Endometrium (tissue), 2 donors: ENCODE measurements at regions not wholly inside any gene's neighbourhood (a gene's known extent, or its start where the extent isn't known, plus 50 kb on each side); places are given as distances from the start of the nearest gene placed in this dataset.
"Not testable (repeated sequence)": the region's sequence is repeated elsewhere in the genome, so short reads cannot be mapped to it uniquely, and the experiment has no call there.

Experiments used
- FAIRE-seq: peaks from 2 replicates; lab custom pipeline; 2012; peaks lifted over from hg19 to GRCh38; lab: Jason Lieb, UNC
- donor health status: control.
- donor health status: control.

DNA sequence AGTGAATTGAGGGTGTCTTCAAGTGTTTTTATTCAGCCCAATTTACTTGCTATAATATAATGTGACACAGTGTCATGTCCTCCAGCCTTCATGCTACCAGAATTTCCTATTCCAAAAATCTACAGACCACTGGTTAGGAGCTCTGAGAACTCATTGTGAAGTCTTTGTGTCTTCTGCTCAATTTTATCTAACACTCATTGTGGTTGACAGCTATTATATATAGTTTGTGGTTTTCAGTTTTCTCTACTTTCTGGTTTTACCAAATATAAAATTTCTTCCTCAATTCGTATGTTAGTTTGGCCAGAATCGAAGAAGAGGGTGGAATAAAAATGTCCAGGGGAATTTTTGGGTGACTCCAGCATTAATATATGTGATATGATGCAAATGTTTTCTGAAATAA is 509.3 kb upstream of the NUDT12 start:
- FAIRE-seq, result no peak

DNA sequence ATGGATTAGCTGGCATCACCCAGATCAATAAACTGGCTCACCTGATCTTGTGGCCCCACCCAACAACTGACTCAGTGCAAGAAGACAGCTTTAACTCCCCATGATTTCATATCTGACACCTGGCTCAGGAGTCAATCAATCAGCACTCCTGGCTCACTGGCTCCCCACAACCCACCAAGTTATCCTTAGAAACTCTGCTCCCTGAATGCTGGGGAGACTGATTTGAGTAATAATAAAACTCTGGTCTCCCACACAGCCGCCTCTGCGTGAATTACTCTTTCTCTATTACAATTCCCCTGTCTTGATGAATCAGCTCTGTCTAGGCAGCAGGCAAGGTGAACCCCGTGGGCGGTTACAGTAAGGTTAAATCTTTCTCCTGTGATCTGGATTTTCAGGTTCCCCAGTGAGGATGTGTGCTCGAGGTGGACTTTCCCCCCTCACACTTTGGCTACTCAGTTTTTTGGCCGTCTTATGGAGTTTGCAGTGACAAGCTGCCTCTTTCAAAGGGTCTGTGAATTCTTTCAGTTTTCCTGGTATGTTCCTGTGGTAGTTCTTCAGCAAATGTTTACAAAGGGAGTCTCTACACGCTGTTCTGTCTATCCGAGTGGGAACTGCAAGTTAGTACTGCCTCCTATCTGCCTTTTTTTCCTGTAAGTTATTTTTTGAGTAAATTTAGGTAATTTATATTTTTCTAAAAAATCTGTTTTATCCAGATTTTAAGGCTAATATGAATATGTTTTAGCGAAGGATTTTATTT is 500.2 kb upstream of the NUDT12 start:
- FAIRE-seq, result no peak

DNA sequence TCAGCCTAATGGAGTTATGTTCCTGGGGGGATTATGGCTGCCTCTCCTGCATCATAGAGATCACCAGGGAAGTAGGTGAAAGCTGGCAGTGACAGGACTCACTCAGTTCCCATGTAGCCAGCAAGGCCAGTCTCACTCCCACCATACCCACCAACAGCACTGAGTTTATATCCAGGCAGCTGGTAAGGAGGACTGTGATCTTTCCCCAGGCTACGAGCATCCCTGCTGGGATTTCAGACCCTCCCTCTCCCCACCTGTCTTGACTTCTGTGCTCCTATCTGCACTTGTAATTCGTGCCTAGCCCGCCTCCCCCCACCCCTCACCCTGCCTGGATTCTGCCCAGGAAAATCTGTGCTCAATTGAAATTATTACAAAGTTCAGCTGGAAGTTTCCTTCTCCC is 499.1 kb upstream of the NUDT12 start:
- no peak for FAIRE-seq

DNA sequence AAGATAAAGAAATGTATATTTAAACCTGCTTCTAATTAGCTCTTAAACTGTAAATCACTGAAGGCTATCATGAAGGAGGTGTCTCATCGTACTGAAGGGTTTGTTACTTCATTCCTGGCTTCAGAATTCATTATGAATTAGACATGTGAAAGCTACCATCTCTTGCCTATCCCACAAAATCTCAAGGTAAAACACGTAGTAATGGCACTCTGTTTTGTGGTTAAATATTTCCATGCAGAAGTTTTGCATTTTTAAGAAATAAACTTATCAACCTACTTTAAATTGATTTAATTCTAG is 490.7 kb upstream of the NUDT12 start:
- FAIRE-seq, result no peak

DNA sequence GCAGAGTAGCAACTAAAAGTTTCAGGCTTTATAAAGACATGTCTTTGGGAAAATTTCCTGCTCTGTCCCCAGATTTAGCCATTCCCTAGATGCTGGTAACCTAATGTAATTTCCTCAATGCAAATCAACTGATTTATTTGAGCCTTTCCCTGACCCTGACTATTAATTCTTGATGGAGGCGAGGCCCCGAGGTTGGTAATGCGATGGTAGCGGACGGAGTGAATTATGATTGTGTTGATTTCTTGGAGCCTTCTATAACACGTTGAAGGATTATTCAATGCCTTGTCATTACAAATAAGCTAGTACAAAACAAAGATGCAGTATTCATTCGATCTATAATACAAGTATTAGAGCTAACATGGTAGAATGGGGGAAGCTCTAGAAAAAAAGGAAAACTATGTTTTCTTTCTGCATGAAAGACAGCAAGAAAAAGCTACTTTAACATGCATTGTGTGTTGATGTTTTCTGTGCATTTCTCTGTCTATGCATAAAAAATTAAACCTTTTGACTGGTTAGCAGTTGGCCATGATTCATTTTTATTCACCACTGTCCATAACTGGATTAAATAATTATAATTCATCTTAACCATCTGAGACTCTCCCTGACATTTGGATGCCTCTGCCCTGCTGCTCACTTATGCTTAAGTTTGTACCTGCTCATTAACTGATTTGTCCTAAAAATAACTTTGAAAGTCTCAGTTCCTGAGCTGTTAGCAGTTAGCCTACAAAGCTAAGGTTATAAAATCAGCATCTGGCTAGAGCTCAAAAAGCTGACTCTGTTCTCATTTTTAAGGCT is 490.2 kb upstream of the NUDT12 start:
- FAIRE-seq, result no peak

DNA sequence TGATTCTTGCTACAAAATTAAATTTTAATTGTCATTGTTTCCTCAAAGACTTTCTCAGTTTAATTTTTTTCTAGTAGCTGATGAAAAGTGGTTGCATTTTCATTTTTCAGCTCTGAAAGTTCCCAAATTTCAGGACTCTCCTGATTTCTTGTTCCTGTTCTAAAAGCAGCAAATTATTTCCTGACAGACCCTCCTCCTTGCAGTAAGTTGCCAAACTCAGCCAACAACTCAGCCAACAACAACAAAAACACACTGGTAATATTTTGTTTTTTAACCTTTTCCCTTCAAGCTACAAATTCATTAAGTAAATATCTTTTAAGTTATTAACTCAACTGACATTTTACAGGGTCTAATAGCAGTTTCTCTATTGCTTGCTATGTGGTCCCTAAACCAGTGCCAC is 487.8 kb upstream of the NUDT12 start:
- FAIRE-seq, result no peak

DNA sequence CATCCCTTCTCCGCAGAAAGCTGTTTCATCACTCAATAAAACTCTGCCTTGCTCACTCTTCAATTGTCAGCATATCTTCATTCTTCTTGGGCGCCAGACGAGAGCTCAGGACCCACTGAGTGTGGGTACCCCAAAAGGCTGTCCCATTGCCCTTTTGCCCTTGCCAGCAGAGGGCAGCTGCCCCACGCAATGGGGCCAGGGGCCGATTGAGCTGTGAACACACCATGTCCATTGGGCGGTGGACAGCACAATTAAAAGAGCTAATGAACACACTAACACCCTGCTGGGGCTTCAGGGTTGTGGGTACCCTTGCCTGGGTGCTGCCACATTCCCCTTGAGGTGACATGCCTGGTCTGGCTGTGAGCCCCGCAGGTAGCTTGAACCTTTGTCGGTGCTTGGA is 487.2 kb upstream of the NUDT12 start:
- no peak for FAIRE-seq

DNA sequence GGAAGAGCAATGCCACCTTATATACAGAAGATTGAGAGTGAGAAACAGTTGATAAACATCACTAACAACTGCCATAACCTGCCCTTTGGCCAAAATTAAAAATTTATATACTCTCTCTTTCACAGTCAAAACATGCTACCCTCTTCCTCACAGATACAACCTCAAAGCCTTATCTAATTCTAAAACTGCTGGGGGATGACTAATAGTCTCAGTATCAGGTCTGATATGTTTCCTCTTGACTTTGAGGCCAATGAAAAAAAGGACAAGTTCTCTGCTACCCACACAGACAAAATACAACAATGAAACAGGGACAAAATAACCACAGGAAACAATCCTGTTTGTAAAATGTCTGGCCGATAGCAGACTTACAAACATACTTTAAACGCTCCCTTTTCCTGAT is 485.6 kb upstream of the NUDT12 start:
- no peak for FAIRE-seq

DNA sequence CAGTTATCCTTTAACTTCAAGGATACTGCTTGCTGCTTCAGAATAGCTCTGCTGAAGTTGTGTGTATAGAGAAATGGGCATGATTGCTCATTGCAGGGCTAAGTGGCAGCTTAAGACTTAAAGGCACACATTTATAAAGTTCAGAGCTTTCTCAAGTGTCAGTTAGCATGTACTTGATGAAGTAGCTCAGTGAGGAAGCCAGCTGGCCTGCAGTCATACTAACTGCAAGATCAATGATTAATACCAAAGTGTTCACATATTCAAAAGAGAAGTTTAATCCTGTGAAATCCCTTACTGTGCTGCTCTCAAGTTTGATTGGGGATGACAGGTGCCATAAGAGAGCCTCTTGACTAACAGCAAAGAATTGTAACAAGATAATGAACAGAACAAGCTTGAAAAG is 483.4 kb upstream of the NUDT12 start:
- FAIRE-seq, result no peak

DNA sequence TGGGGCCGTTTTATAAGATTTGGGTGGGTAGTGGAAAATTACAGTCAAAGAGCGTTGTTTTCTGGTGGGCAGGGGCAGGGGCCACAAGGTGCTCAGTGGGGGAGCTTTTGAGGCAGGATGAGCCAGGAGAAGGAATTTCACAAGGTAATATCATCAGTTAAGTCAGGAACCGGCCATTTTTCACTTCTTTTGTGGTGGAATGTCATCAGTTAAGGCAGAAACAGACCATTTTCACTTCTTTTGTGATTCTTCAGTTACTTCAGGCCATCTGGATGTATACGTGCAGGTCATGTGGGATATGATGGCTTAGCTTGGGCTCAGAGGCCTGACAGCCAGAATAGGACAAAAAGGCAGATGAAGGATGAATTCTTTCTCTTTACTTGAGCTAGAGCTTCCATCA is 477.3 kb upstream of the NUDT12 start:
- not testable (repeated sequence) for FAIRE-seq

DNA sequence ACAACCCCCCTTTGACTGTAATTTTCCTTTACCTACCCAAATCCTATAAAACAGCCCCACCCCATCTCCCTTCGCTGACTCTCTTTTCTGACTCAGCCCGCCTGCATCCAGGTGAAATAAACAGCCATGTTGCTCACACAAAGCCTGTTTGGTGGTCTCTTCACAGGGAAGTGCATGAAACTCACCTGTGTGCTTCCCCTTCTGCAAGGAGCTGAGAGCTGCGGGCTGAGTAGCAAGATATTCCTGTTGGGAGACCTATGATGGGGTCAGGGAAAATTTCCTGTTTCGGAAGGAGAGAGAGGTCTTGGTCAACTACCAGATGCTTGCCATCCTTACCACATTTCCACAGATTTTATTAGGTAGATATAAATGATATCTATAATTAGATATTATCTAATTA is 474.5 kb upstream of the NUDT12 start:
- not testable (repeated sequence) for FAIRE-seq

DNA sequence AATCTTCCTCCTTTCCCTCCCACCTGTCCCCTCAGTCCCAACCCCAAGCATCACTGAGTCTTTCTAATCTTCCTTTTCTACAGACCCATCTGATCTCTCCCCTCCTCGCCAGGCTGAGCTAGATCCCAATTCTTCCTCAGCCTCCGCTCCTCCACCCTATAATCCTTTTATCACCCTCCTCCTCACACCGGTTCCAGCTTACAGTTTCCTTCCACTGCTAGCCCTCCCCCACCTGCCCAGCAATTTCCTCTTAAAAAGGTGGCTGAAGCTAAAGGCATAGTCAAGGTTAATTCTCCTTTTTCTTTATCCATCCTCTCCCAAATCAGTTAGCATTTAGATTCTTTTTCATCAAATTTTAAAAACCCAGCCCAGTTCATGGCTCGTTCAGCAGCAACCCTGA is 470.6 kb upstream of the NUDT12 start:
- FAIRE-seq, result not testable (repeated sequence)

DNA sequence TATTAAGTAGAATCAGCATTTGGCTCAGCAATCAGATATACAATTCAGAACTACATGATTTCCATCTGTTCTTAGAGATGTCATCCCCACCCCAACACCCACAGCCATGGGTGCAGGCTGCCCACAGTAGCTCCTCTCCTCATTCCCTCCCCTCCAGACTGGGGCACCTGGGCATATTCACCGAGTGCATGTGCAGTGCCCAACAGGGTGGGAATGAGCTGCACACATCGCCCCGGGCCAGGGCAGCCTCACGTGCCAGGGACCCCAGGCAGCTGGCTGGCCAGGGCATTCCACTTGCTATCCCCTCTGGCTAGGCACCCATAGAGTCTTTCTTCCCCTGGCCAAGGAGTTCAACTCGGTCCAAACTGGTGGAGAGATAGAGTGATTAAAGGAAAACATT is 461.9 kb upstream of the NUDT12 start:
- no peak for FAIRE-seq

DNA sequence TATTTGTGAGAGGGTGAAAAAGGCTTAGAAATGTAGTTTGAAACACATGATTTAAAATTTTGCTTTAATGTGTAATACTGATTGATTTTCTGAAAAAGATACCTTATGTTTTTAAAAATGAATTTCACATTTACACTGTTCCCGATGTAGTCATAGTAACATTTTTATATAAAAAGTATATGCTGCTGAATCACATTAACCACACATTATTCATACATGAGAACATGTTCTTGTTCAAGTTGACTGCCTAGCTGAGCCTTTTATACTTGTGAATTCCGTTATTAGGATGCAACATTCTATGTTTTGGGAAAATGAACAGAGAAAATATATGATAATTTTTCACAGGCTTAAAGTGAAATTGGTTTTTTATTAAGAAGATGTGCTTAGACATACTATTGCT is 461.1 kb upstream of the NUDT12 start:
- no peak for FAIRE-seq

DNA sequence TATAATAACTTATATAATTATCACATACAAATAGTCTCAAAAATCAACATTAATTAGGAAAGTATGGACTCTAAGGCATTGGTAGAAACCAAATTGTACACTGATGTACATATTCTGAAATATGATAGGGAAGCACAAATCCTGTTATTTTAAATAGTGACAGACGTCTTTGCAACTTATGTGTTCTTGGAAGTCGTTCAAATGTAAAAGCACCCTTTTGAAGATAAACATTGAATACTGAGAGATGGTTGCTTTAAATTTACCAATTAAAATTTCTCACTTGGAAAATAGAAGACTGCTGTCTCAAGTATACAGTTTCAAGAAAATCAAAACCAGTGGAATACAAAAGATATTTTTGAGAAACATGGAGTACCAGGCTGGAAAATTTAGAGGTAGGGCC is 457.4 kb upstream of the NUDT12 start:
- no peak for FAIRE-seq

DNA sequence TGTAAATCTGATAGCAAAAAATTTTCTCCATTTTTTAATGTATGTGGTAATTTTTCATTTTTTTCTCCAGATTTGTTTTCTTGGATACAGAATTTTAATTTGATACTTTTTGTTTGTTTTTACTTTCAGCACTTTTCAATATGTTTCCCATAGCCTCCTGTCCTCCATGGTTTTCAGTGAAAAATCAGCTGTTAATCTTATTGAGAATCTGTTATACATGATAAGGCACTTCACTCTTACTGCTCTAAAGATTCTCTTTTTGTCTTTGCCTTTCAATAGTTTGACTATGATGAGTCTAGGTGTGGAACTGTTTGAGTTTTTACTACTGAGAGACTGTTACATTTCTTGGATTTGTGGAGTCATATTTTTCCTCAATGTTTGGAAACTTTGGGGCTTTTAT is 455.7 kb upstream of the NUDT12 start:
- no peak for FAIRE-seq

DNA sequence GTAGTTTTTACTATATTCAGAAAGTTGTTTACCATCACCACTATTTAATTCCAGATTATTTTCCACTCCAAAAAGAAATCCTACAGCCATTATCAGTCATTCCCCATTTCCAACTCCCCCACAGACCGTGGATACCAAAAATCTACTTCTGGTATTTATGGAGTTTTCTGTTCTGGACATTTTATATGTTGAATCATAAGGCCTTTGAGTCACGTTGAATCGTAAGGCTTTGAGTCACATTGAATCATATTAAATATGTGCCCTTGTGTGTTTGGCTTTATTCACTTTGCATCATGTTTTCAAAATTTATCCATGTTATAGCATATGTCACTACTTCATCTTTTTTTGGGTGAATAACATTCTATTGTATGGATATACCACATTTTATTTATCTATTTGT is 454.1 kb upstream of the NUDT12 start:
- FAIRE-seq, result no peak

DNA sequence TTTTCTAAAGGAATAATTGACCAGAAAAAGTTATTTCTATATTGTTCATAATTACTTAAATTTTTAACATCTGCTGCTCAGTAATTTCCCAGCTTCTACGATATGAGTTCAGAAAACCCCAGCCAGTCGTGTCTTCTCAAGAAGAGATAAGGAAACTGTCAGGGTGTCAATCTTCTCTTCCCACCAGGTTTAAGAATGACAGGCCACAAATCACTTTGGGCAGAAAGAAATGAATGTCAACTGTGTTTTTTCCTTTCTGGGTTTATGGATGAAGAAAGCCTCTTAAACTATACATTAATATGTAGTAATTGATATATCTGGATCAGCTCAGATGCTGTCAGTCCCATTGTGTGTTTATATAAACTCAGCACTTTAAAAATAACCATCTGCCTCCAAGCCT is 453.2 kb upstream of the NUDT12 start:
- no peak for FAIRE-seq

DNA sequence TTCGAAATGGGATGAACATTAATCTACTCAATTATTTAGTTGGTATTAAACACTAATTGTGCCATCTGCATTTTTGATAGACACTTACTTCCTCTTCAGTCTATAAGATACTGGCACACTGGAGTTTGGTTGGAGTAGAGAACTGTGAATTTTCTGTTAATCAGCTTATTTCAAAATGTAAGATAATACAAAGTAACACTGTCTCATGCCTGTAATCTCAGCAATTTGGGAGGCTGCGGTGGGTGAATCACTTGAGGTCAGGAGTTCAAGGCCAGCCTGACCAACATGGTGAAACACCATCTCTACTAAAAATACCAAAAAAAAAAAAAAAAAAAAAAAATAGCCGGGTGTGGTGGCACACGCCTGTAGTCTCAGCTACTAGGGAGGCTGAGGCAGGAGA is 440.2 kb upstream of the NUDT12 start:
- not testable (repeated sequence) for FAIRE-seq

DNA sequence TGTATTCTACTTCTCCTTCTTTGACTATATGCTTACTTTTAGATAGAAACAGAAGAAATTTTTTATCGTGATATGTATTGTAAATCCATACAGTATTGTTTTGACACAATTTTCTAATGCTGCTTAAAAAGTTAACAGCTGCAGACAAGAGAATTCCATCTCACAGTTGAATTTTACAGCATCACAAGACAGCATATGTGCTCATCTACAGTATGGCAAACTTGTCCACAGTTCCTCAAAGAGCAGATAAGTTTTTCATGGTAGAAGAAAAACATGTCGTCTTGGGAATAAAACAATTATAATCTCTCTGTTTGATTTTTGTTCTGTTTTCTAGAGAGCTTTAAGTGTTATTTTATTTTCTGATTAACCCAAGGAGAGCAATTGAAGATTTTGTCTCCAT is 438.5 kb upstream of the NUDT12 start:
- FAIRE-seq, result no peak

DNA sequence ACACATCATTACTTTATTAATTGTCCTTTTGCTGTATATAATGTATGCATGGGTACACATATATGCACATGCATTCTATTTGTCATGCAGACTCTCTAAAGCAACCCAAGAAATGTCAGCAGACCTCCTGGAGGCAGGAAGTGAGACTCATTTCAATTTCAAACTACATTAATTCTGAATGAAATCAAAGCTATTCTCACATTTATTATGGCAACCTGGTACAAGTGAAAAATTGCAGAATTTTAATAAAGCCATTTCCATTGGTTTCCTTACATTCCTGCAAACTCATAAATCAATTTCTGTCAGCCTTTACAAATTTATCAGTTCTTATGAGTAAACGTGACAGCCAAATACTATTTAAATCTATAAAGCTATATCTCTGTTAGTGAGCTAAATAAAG is 430.4 kb upstream of the NUDT12 start:
- FAIRE-seq, result no peak

DNA sequence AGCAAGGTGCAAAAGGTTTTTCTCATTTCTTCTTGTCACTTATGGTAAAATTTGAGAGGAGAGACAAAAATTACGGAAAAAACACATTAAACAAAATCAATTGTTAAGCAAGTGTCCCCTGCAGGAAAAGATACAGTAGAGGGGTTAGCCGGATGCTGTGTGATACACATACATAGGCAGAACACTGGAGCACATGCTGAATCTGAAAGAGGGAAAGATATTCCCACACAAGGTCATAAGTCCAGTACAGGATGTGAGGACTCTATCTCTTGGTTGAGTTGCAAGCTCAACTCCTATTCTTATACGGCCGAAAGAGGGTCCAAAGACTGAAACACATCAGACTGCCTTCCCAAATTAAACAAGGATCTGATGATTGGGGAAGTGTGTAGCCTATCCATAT is 427.5 kb upstream of the NUDT12 start:
- no peak for FAIRE-seq

DNA sequence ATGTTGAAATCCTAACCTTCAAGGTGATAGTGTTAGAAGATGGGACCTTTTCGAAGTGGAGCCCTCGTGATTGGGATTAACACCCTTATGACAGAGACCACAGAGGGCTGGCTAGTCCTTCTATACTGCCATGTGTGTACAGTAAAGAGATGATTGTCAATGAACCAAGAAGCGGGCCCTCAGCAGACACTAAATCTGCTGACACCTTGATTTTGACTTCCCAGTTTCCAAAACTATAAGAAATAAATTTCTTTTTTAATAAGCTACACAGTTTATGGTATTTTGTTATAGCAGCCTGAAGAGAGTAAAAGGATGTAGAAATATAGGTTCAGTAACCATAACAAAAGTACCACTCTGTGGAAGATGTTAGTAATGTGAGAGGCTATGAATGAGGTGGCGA is 419.0 kb upstream of the NUDT12 start:
- FAIRE-seq, result no peak

DNA sequence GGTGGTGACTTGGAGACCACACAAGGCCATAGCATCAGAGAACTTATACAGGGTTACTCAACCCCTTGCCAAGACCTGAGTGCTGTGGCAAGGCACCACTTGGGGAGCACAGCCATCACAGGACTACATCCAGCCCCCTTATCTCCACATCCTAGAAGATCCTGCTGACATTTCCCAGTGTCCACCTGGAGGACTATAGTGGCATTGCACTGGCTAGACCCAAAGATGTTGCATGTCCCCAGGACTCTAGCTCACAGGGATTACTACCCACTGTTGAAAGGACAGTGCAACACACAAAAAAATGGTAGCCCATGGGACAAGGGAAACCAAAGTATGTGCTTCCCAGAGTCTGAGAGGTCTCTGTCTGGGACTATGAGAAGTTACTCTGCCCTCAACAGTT is 411.1 kb upstream of the NUDT12 start:
- no peak for FAIRE-seq
